Mammary epithelial cell (primary cell): ENCODE measurements at regions not wholly inside any gene's neighbourhood (a gene's known extent, or its start where the extent isn't known, plus 50 kb on each side); places are given as distances from the start of the nearest gene placed in this dataset.

ENCODE experiments used
- EZH2 ChIP-seq: IDR thresholded peaks from 2 replicates; pipeline ENCODE4 v1.6.1; 2012; ENCODE audit warnings: low read length, inconsistent platforms, borderline replicate concordance
- TF ChIP-seq, protein P1 (sequence below), 2 donors: IDR thresholded peaks in 1 of 2; conservative IDR thresholded peaks in 1 of 2; 2 replicates each; pipeline ENCODE4 v1.5.1; 2011 to 2012; ENCODE audit warnings: inconsistent platforms in 2 of 2, low read length in 2 of 2, mild to moderate bottlenecking in 2 of 2, control low read depth in 1 of 2, low read depth in 1 of 2; ENCODE audit not compliant: insufficient read depth in 1 of 2; ENCODE audit errors: extremely low read depth in 1 of 2

DNA sequence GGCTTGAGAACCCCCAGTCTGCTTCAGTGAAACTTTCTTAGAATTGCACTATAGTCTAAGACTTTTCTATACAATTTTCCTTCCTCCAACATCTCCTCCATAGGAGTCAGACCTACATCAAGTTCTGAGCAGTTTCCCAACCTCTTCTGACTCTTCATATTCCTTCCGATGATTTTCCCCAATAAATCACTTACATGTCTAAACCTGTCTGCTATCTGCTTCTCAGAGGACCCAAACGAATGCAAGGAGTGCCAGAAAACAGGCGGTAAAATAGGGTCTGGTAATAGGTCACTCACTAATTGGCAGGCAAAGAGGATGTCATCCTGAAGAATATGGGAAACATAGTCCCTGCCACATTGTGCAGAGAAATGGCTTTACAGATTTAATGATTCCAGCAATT is 153.9 kb downstream of the PCDH18 start:
- TF ChIP-seq, protein P1, sequence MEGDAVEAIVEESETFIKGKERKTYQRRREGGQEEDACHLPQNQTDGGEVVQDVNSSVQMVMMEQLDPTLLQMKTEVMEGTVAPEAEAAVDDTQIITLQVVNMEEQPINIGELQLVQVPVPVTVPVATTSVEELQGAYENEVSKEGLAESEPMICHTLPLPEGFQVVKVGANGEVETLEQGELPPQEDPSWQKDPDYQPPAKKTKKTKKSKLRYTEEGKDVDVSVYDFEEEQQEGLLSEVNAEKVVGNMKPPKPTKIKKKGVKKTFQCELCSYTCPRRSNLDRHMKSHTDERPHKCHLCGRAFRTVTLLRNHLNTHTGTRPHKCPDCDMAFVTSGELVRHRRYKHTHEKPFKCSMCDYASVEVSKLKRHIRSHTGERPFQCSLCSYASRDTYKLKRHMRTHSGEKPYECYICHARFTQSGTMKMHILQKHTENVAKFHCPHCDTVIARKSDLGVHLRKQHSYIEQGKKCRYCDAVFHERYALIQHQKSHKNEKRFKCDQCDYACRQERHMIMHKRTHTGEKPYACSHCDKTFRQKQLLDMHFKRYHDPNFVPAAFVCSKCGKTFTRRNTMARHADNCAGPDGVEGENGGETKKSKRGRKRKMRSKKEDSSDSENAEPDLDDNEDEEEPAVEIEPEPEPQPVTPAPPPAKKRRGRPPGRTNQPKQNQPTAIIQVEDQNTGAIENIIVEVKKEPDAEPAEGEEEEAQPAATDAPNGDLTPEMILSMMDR (conservative IDR thresholded peaks at IDR 0.05 in 1 of 2, IDR thresholded peaks at IDR 0.05 in 1 of 2; ENCODE audit: extremely low read depth in 1 of 2, insufficient read depth in 1 of 2, low read depth in 1 of 2, low read length in 2 of 2): no peak
- no peak for TF ChIP-seq EZH2
